Activated T-cell treated with anti-CD3 and anti-CD28 coated beads, Interleukin-2, amount 50 U/mL, for 1 hour (primary cell): ENCODE measurements at regions not wholly inside any gene's neighbourhood (a gene's known extent, or its start where the extent isn't known, plus 50 kb on each side); places are given as distances from the start of the nearest gene placed in this dataset.
"Not testable (repeated sequence)": the region's sequence is repeated elsewhere in the genome, so short reads cannot be mapped to it uniquely, and the experiment has no call there.

Source experiments
- DNase-seq: peaks from one replicate; pipeline ENCODE4 v3.0.0-alpha.2; 2020

DNA sequence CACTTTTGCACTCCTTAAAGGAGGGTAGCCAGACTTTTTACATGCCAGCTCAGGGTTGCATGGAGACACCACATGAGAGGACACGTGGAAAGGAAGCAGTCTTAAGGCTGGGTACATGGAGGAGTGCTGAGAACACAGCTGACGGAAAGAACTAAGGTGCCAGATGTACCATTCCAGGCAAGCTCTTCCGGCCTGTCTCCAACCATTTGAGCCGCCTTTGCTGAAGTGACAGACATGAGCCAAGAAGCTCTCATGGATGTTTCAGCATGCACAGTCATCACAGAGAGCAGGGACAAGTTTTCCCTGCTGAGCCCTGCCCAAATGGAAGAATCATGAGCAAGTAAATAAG, 83.4 kb upstream of the BMP2K start:
- no peak for DNase-seq

- DNase-seq, result no peak
These were observed 82.2 kb upstream of the BMP2K start for GRCh38 chr4:78693777-78694456.

DNA sequence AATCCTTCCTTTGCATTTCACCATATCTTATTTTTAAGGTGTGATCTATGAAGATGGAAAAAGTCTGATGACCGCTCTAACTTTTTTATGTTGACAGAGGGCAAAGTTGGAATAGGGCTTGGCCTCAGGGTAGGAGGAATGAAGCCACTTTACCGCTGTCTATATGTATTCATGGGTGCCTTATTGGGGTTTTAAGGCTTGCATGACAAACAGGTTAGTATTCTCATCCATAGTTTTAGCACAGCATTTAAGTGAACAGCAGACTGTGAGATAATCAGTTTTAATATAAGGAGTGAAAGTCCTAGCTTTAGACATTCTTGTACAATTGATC, 81.7 kb upstream of the BMP2K start:
- no peak for DNase-seq

DNA sequence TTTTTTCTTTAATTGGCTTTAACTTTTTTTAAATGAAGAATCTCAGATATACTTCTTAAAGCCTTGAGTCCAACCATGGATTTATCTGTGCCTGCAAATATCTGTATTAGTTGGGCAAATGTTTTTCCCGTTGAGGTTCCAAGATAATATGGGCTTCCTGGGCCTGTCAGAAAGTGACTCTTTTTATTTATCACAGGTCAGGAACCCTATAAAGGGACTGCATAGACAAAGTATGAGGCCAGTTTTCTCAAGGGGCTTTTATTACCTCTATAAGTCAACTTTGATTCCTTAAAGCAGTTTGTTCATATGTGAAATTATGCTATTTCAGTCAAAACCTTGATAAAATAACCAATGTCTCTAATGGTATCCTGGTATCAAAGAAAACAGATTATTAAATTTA, 80.2 kb upstream of the BMP2K start:
- DNase-seq, result no peak

DNA sequence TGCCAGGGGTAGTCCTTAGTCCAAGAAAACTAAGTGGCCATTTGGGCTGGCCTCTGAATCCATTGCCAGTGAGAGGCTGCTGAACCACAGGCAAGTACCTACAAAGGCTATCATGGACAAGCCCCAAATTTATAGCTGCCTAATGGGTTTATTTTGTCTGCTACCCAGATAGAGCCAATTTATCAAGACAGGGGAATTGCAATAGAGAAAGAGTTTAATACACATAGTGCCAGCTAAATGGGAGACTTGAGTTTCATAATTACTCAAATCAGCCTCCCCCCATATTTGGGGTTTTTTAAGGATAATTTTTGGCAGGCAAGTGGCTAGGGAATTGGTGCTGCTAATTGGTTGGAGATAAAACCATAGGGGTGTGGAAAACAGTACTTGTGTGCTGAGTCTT, 73.1 kb upstream of the BMP2K start:
- no peak for DNase-seq

DNA sequence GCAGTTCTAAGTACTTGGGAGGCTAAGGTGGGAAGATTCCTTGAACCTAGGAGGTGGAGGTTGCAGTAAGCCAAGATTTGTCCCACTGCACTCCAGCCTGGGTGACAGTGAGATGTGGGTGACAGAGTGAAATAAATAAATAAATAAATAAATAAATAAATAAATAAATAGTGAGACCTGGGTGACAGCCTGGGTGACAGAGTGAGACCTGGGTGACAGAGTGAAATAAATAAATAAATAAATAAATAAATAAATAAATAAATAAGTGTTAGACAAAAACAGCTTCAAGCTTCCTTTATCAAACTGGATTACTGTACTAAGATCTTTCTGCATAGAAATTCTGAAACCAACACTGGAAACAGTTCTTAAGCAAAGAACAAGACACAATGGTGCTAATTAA, 71.8 kb upstream of the BMP2K start:
- no peak for DNase-seq

GRCh38 chr4:78704981-78705683, 71.0 kb upstream of the BMP2K start:
- DNase-seq, result no peak

GRCh38 chr4:78706302-78706701, 69.8 kb upstream of the BMP2K start:
- no peak for DNase-seq

- DNase-seq, result no peak
These were observed 68.9 kb upstream of the BMP2K start for GRCh38 chr4:78707268-78707667.

- no peak for DNase-seq
These were observed 68.4 kb upstream of the BMP2K start for GRCh38 chr4:78707793-78708192.

DNA sequence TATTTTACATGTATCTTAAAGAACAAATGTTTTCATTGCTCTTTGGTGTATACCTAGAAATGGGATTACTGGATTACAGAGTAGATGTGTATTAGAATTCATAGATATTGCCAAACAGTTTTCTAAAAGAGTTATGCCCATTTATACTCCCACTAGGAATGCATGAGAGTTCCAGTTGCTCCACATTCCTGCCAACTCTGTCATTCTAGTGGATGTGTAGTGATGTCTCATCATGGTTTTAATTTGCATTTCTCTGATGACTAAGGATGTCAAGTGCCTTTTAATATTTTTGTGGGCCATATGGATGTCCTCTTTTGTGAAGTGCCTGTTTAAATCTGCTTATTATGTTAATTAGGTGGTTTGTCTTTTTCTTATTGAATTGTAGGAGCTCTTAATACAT, 65.6 kb upstream of the BMP2K start:
- DNase-seq, result no peak

DNA sequence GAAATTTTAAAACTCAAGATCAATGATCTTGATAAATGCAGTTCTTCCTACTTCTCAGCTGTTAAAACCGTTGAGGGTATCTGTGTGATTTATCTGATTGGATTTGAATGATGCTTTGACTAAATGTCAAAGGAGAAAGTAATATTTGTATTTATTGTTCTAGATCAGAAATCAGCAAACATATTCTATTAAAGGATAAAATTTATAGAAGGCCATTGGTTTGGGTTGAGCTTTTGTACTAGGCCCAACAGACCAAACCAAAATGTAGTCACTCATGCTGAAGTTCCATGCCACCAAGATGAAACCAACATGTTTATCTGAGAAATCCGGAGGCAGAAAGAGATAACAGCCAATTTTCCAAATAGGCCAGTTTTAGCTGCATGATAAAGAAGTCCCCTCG, 64.5 kb upstream of the BMP2K start:
- DNase-seq, result no peak

DNA sequence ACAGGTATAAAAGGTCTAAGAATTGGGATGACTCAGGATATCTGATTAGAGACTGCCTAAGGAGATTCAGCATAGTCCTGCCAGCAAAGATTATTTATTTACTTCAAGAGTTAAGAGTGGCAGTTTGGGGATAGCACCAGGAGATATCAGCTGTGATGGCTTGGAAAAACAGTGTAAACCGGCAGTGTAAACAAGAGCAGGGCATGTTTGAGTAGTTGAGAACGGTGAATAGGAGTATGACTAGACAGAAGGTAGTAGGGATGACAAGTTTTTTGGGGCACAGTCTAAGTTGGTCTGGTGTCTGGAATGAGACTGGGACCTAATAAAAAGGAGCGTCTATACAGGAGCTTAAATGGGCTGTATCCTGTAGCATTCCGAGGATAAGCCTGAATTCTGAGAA, 61.6 kb upstream of the BMP2K start:
- not testable (repeated sequence) for DNase-seq

GRCh38 chr4:78715372-78715771, 60.8 kb upstream of the BMP2K start:
- DNase-seq, result not testable (repeated sequence)

DNA sequence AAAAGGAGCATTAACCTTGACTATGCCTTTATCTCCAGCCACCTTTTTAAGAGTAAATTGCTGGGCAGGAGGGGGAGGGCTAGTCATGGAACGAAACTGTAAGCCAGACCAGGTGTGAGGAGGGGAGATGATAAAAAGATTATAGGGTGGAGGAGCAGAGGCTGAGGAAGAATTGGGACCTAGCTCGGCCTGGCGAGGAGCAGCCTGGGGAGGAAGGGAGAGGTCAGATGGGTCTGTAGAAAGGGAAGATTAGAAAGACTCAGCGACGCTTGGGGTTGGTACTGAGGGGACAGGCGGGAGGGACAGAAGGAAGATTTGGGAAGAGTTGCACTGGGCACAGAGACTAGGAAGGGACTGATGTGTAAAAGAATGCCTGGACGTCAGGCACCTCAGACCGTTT, 58.4 kb upstream of the BMP2K start:
- DNase-seq, result not testable (repeated sequence)

GRCh38 chr4:78720204-78720603, 55.9 kb upstream of the BMP2K start:
- no peak for DNase-seq

DNA sequence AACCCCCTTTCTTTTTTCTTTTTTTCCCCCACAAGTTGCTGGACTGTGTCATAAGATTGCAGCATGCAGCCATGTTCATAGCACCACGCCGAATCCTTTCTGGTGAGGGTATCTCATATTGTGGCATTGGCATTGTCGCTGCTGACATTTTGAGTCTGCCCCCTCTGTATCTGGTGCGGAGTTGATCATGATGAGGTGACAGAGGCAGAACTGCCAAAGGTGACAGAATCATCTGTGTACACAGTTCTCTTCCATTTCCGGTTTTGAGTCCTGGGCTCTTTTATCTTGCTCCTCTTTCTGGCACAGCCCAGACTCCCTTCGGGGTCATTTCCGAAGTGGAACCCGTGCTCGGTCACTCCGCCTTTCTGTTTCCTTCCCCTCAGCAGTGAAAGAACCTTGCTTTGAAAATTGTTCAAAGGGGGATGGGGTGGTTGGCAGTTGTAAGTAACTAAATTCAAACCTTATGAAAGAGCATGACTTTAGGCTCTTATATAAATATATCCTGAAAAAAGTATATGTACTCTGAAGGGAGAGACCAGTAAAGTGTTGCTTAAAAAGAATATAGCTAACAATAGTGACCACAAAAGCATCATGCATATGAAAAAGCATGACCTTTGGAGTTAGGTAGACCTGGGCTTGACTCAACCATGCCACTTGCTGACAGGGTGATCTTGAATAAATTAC, 55.0 kb upstream of the BMP2K start:
- DNase-seq, result peak; percentile 17

GRCh38 chr4:78721747-78722146, 54.4 kb upstream of the BMP2K start:
- DNase-seq, result no peak

GRCh38 chr4:78722320-78722719, 53.8 kb upstream of the BMP2K start:
- DNase-seq, result no peak

DNA sequence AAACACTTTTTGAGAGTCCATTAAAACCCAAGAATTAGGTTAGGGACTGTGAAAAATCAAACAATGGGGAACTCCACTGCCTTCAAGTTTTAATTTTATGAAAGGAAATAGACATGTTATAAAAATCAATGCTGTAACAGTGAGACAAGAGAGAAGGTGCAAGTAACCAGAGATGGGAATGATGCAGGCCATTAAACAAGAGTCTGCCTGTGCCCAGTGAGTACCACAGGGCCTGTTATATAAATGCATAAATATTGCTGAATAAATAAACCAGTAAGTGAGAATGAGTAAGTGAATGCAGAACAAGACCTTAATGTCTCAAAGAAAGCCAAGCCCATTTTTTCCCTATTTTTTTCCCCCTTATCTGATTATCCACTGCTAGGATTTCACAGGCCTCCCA, 53.3 kb upstream of the BMP2K start:
- DNase-seq, result no peak
